Adrenal gland (tissue), 9 donors: ENCODE measurements at regions not wholly inside any gene's neighbourhood (a gene's known extent, or its start where the extent isn't known, plus 50 kb on each side); places are given as distances from the start of the nearest gene placed in this dataset.

Experiments used
- DNase-seq, 7 donors: peaks; one replicate each; pipeline ENCODE4 v3.0.0-alpha.2; 2019 to 2020
- H3K27ac ChIP-seq, 5 donors: fragments of 200-600 bp; sonication (generic) in 4 of 5; 1 replicate in 3 of 5; 2 replicates in 2 of 5; pipeline versions ENCODE4 v1.5.1 to v1.8.0; 2016 to 2020; ENCODE audit warnings: mild to moderate bottlenecking in 1 of 5
- H3K27me3 ChIP-seq: fragments of 200-600 bp; 2 replicates; pipeline ENCODE4 v1.8.0; 2021
- H3K36me3 ChIP-seq, 2 donors: fragments of 200-600 bp; replicated peaks in 1 of 2; 1 replicate in 1 of 2; 2 replicates in 1 of 2; pipeline versions ENCODE4 v1.5.1 to v1.8.0; 2018 to 2022
- H3K4me1 ChIP-seq, 2 donors: fragments of 200-600 bp; replicated peaks in 1 of 2; 1 replicate in 1 of 2; 2 replicates in 1 of 2; pipeline versions ENCODE4 v1.5.1 to v1.8.0; 2018 to 2021
- H3K4me3 ChIP-seq, 4 donors: fragments of 200-600 bp; sonication (generic) in 3 of 4; one replicate each; pipeline ENCODE4 v1.5.1; 2016 to 2018
- H3K9me3 ChIP-seq, 3 donors: fragments of 200-600 bp; sonication (generic) in 1 of 3; replicated peaks in 1 of 3; 1 replicate in 2 of 3; 2 replicates in 1 of 3; pipeline versions ENCODE4 v1.5.1 to v1.8.0; 2016 to 2021
- POLR2A ChIP-seq, 2 donors: fragments of 450-650 bp; IDR thresholded peaks; one replicate each; pipeline ENCODE4 v1.6.1; 2017; ENCODE audit warnings: antibody characterized with exemption in 2 of 2, mild to moderate bottlenecking in 2 of 2, moderate library complexity in 1 of 2
- WGBS, 4 donors: extraction: QIAGEN DNeasy Blood & Tissue Kit in 2 of 4; methylation state at CpG; one replicate each; pipeline versions ENCODE4 v1.1.5 to v1.1.7; 2013 to 2017; 5-methylcytosine and 5-hydroxymethylcytosine counted together
- intact Hi-C, 2 donors: fragments of 100-400 bp; cut with DNase I; formaldehyde crosslinking; loops; one replicate each; pipeline versions ENCODE4 v1.14.1 to v1.15.0; 2022 to 2023
- TF ChIP-seq, protein P1 (sequence below), 6 experiments: fragments of 450-650 bp in 4 of 6; fragments of 200-600 bp in 2 of 6; sonication (generic) in 1 of 6; IDR thresholded peaks; 1 replicate in 5 of 6; 2 replicates in 1 of 6; pipeline versions ENCODE4 v1.5.1 to v1.8.0; 2016 to 2021; ENCODE audit warnings: antibody characterized with exemption in 6 of 6, mild to moderate bottlenecking in 2 of 6, moderate library complexity in 1 of 6
- donor health status: healthy with polysubstance abuse.
- donor health status: Bipolar disorder and iron deficiency.
- donor health status: DM: yes; HTN: yes; CAD: no.
- donor health status: DM: no; HTN: no; CAD: no.
- donor health status: DM: no; HTN: no; CAD: no.

DNA sequence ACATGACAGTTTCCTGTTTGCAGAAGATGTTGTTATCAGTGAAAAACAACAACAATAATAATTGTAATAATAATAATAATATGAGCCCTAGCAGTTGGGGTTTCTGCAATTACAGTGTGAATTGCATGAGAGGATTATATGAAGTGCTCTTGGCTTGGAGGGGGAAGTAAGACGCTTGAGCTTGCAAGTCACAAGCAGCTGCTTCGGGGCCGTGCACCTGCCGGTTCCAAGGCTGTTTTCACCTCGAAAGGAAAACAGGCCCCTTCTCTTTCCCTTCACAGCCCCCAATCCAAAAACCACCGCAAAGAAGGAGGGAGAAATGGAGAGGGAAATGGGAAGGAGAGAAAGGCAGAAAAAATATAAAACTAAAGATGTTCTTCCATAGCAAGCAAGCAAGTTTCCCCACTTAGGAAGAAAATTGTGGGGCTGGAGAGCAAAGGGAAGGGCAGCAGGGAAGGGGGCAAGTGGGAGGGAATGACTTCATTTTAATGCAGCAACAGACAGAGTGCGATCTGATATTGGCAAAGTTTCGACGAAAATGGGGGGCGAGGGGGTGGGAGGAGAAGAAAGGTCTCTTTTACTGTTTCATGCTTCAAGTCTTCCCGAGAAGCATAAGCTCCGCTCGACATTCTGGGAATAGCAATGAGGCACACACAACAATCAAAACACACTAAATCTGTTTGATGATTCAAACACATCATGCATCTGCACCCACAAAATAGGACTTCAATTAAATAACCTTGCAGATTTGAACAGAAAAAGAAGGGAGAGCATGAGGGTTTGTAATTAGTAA, 284.2 kb upstream of the ATP11B start:
- no peak for DNase-seq
- H3K27me3 ChIP-seq: no peaks in the 10 kb centered on the region
- H3K4me1 ChIP-seq: no peaks in the 10 kb centered on the region
- no peaks in the 10 kb centered on the region for H3K36me3 ChIP-seq
- no peak overlapping the region for H3K4me3 ChIP-seq
- WGBS, 4 donors: 46 to 56% (median 51%) methylated on average over 13 of the region's 13 CpGs
- intact Hi-C loops: no loop called here
- no peak for TF ChIP-seq POLR2A (IDR thresholded peaks at IDR 0.05)
- TF ChIP-seq, protein P1, sequence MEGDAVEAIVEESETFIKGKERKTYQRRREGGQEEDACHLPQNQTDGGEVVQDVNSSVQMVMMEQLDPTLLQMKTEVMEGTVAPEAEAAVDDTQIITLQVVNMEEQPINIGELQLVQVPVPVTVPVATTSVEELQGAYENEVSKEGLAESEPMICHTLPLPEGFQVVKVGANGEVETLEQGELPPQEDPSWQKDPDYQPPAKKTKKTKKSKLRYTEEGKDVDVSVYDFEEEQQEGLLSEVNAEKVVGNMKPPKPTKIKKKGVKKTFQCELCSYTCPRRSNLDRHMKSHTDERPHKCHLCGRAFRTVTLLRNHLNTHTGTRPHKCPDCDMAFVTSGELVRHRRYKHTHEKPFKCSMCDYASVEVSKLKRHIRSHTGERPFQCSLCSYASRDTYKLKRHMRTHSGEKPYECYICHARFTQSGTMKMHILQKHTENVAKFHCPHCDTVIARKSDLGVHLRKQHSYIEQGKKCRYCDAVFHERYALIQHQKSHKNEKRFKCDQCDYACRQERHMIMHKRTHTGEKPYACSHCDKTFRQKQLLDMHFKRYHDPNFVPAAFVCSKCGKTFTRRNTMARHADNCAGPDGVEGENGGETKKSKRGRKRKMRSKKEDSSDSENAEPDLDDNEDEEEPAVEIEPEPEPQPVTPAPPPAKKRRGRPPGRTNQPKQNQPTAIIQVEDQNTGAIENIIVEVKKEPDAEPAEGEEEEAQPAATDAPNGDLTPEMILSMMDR (IDR thresholded peaks at IDR 0.05): no peak
- no peaks in the 10 kb centered on the region for H3K9me3 ChIP-seq
- no peak overlapping the region for H3K27ac ChIP-seq

GRCh38 chr3:182509844-182510460, 283.4 kb upstream of the ATP11B start:
- DNase-seq: no peak
- Histone ChIP-seq H3K36me3 (no peaks in the 10 kb centered on the region), H3K4me3 (no peak overlapping the region), H3K9me3 (no peaks in the 10 kb centered on the region), H3K4me1 (no peaks in the 10 kb centered on the region), H3K27ac (no peak overlapping the region), H3K27me3 (no peaks in the 10 kb centered on the region)
- 18 to 60% (median 37%) methylated on average over 1 of the region's 1 CpG for WGBS, 4 donors
- TF ChIP-seq POLR2A (IDR thresholded peaks at IDR 0.05): no peak
- TF ChIP-seq, protein P1 (IDR thresholded peaks at IDR 0.05): no peak
- intact Hi-C loops: no loop called here

GRCh38 chr3:182514236-182514964, 278.9 kb upstream of the ATP11B start:
- no peaks in the 10 kb centered on the region for H3K27me3 ChIP-seq
- DNase-seq: no peak
- intact Hi-C loops: no loop called here
- H3K36me3 ChIP-seq: no peaks in the 10 kb centered on the region
- H3K9me3 ChIP-seq: no peaks in the 10 kb centered on the region
- TF ChIP-seq POLR2A (IDR thresholded peaks at IDR 0.05): no peak
- TF ChIP-seq, protein P1 (IDR thresholded peaks at IDR 0.05): no peak
- H3K4me1 ChIP-seq: no peaks in the 10 kb centered on the region
- no peak overlapping the region for H3K27ac ChIP-seq
- H3K4me3 ChIP-seq: no peak overlapping the region
- 69 to 76% (median 74%) methylated on average over 5 of the region's 5 CpGs for WGBS, 4 donors

DNA sequence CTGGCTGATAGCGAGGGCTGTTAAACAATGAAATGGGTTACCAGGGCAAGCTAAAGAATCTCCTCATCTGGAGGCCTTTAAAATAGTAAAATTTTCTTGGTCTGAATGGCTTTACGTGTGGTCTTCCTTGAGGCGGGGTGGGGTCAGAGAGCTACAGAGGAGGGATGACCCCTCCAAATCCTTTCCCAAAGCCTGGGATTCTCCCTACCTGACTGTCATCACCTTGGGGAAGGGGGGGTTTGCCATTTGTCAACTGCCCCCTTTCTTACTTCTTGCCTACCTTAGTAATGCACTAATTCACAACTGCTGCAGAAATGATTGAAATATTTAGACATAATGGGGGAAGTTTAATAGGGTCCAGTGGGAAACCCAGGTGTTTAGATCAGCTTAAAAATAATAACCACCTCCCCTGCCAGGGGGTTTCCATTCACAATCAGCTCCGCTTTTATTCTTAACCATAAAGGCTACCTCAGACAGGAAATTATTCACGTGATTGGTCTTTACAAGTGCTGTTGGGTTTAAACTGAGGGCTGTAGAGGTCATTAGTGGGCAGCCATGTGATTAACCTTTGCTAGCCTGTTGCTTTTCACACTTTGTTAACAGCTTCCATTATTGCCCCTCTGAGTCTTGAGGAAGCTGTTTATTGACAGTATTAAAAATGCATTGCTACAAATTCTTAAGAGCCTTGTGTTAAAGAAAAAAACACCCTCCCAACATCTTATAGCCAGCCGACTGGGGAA, 276.5 kb upstream of the ATP11B start:
- H3K27ac ChIP-seq: no peak overlapping the region
- no peak for DNase-seq
- intact Hi-C loops: no loop called here
- 73 to 85% (median 78%) methylated on average over 6 of the region's 6 CpGs for WGBS, 4 donors
- no peaks in the 10 kb centered on the region for H3K36me3 ChIP-seq
- no peaks in the 10 kb centered on the region for H3K4me1 ChIP-seq
- H3K9me3 ChIP-seq: no peaks in the 10 kb centered on the region
- no peaks in the 10 kb centered on the region for H3K27me3 ChIP-seq
- no peak overlapping the region for H3K4me3 ChIP-seq
- TF ChIP-seq POLR2A (IDR thresholded peaks at IDR 0.05): no peak
- TF ChIP-seq, protein P1 (IDR thresholded peaks at IDR 0.05): no peak
